Renal cortical epithelial cell (primary cell): ENCODE measurements at regions not wholly inside any gene's neighbourhood (a gene's known extent, or its start where the extent isn't known, plus 50 kb on each side); places are given as distances from the start of the nearest gene placed in this dataset.
"Not testable (repeated sequence)": the region's sequence is repeated elsewhere in the genome, so short reads cannot be mapped to it uniquely, and the experiment has no call there.

Experiments
- DNase-seq: peaks from one replicate; pipeline ENCODE4 v3.0.0-alpha.2; 2011; ENCODE audit warnings: low read depth

GRCh38 chr13:74574964-74575728 lies 440.9 kb upstream of the KLF12 start:
- no peak for DNase-seq

- no peak for DNase-seq
Measured at GRCh38 chr13:74573654-74574053, 439.4 kb upstream of the KLF12 start.

- no peak for DNase-seq
Measured at GRCh38 chr13:74571811-74572210, 437.6 kb upstream of the KLF12 start.

- DNase-seq, result no peak
Measured at GRCh38 chr13:74570834-74571233, 436.6 kb upstream of the KLF12 start.

GRCh38 chr13:74570046-74570445 lies 435.8 kb upstream of the KLF12 start:
- DNase-seq, result no peak

- DNase-seq, result no peak
Measured at GRCh38 chr13:74569251-74569650, 435.0 kb upstream of the KLF12 start.

- no peak for DNase-seq
Measured at GRCh38 chr13:74567485-74567884, 433.3 kb upstream of the KLF12 start.

GRCh38 chr13:74562381-74562780 lies 428.2 kb upstream of the KLF12 start:
- no peak for DNase-seq

- no peak for DNase-seq
Measured at GRCh38 chr13:74561155-74561554, 427.0 kb upstream of the KLF12 start.

GRCh38 chr13:74560325-74560724 lies 426.1 kb upstream of the KLF12 start:
- DNase-seq, result no peak

GRCh38 chr13:74557870-74558269 lies 423.7 kb upstream of the KLF12 start:
- DNase-seq, result peak; percentile 10

- no peak for DNase-seq
Measured at GRCh38 chr13:74555651-74556420, 421.6 kb upstream of the KLF12 start.

GRCh38 chr13:74555276-74555625 lies 421.0 kb upstream of the KLF12 start:
- no peak for DNase-seq

GRCh38 chr13:74554569-74555275 lies 420.5 kb upstream of the KLF12 start:
- DNase-seq, result no peak

- peak; percentile 32 for DNase-seq
Measured at GRCh38 chr13:74550039-74550438, 415.8 kb upstream of the KLF12 start.

- not testable (repeated sequence) for DNase-seq
Measured at GRCh38 chr13:74536649-74537048, 402.4 kb upstream of the KLF12 start.

- DNase-seq, result no peak
Measured at GRCh38 chr13:74533226-74533625, 399.0 kb upstream of the KLF12 start.

- DNase-seq, result peak; percentile 7
Measured at GRCh38 chr13:74530011-74530410, 395.8 kb upstream of the KLF12 start.

- peak; percentile 23 for DNase-seq
Measured at GRCh38 chr13:74528734-74529513, 394.7 kb upstream of the KLF12 start.

- no peak for DNase-seq
Measured at GRCh38 chr13:74523057-74523456, 388.9 kb upstream of the KLF12 start.

- no peak for DNase-seq
Measured at GRCh38 chr13:74511523-74511922, 377.3 kb upstream of the KLF12 start.
